Upper lobe of left lung (tissue), 6 donors: ENCODE measurements at regions not wholly inside any gene's neighbourhood (a gene's known extent, or its start where the extent isn't known, plus 50 kb on each side); places are given as distances from the start of the nearest gene placed in this dataset.
A peak's percentile ranks its signal among the peaks of the same experiment; 100 is the strongest.
"Not testable (repeated sequence)": the region's sequence is repeated elsewhere in the genome, so short reads cannot be mapped to it uniquely, and the experiment has no call there.

Experiments used
- ATAC-seq, 2 donors: fragments of 200-7000 bp; cut with Tn5 transposase; one replicate each; pipeline ENCODE4 v1.9.1; 2022; ENCODE audit warnings: mild to moderate bottlenecking in 2 of 2, moderate library complexity in 2 of 2; ENCODE audit not compliant: low FRiP score in 2 of 2
- DNase-seq, 2 donors: peaks; one replicate each; pipeline ENCODE4 v3.0.0-alpha.2; 2019 to 2020
- H3K27ac ChIP-seq, 4 donors: fragments of 200-600 bp; sonication (generic); one replicate each; pipeline ENCODE4 v1.5.1; 2016 to 2019
- H3K27me3 ChIP-seq, 4 donors: fragments of 200-600 bp; sonication (generic); one replicate each; pipeline ENCODE4 v1.5.1; 2017 to 2019
- H3K36me3 ChIP-seq, 4 donors: fragments of 200-600 bp; sonication (generic); one replicate each; pipeline ENCODE4 v1.5.1; 2016 to 2019
- H3K4me1 ChIP-seq, 4 donors: fragments of 200-600 bp; sonication (generic); one replicate each; pipeline ENCODE4 v1.5.1; 2018 to 2019
- H3K4me3 ChIP-seq, 4 donors: fragments of 200-600 bp; sonication (generic); one replicate each; pipeline ENCODE4 v1.5.1; 2017 to 2019; ENCODE audit warnings: mild to moderate bottlenecking in 2 of 4, moderate library complexity in 1 of 4
- H3K9me3 ChIP-seq, 4 donors: fragments of 200-600 bp; sonication (generic); one replicate each; pipeline ENCODE4 v1.5.1; 2018 to 2019
- EP300 ChIP-seq, 4 donors: sonication (generic); formaldehyde crosslinking; IDR thresholded peaks; one replicate each; pipeline ENCODE4 v1.5.1; 2017; ENCODE audit warnings: antibody characterized with exemption in 4 of 4, control low read depth in 2 of 4
- POLR2A ChIP-seq, 4 donors: fragments of 450-650 bp; IDR thresholded peaks; one replicate each; pipeline ENCODE4 v1.5.1; 2016 to 2017; ENCODE audit warnings: antibody characterized with exemption in 4 of 4, mild to moderate bottlenecking in 2 of 4
- POLR2AphosphoS5 ChIP-seq, 2 donors: sonication (generic); formaldehyde crosslinking; IDR thresholded peaks; one replicate each; pipeline ENCODE4 v1.5.1; 2017; ENCODE audit warnings: antibody characterized with exemption in 2 of 2
- WGBS, 2 donors: methylation state at CpG; one replicate each; pipeline ENCODE4 v1.1.5; 2017 to 2018; 5-methylcytosine and 5-hydroxymethylcytosine counted together
- TF ChIP-seq, protein P1 (sequence below), 6 experiments: fragments of 450-650 bp in 4 of 6; fragments of 200-600 bp in 2 of 6; sonication (generic) in 2 of 6; IDR thresholded peaks; one replicate each; pipeline ENCODE4 v1.5.1; 2016 to 2019; ENCODE audit warnings: antibody characterized with exemption in 6 of 6
- donor health status: DM: no; HTN: no; CAD: no; lungs with moderate emphysema.
- donor health status: DM: no; HTN: yes; CAD: no; lungs with severe emphysema.

DNA sequence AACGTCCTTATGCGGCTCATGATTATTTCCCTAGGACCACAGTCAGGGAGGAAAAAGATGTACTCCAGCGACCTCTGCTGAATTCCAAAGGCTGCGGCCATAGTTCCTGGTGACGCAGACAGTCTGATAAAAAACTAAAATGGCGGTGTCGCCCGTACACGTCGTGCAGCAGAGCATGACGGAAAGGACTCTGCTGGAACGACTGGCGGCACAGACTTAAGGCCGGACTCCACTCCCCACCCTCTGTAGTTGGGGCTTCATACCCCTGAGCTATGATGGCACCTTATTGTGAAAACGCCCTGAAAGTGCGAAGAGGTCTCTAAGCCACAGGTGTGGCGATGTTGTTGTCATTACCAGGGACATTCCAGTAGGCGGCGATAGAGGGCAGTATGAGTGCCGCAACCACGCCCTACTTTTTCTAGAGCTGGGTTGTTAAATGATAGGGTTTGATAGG is 90.0 kb upstream of the EDA2R start:
- 3 to 24% methylated on average over 6 to 21 of the region's 21 CpGs for WGBS, 2 donors
- peak in 1 of 2 donors; percentile 41 for DNase-seq

DNA sequence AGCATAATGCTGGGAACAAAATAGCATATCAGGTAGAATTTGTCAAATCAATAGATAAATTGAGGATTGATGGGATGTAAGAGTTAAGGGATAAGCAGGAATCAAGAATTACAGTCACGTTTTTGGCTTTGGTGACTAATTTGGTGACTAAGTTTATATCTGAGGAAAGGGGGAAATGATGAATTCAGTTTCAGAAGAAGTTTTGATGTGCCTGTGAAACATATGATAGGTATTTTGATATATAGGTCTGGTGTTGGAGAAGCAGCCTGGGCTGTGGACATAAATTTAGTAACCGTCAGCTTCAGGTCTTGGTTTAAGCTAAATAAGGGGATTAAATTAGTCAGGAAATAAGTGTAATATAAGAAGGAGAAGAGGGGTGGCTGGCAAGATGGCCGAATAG is 79.0 kb upstream of the EDA2R start:
- H3K4me3 ChIP-seq = no peak overlapping the region
- H3K4me1 ChIP-seq = no peaks in the 10 kb centered on the region
- no peaks in the 10 kb centered on the region for H3K36me3 ChIP-seq
- ATAC-seq (no peak), DNase-seq (no peak)
- H3K9me3 ChIP-seq = no peaks in the 10 kb centered on the region
- no peak overlapping the region for H3K27ac ChIP-seq
- WGBS, 2 donors = 63 to 64% methylated on average over 3 of the region's 3 CpGs
- no peaks in the 10 kb centered on the region for H3K27me3 ChIP-seq
- TF ChIP-seq POLR2AphosphoS5 (IDR thresholded peaks at IDR 0.05) = no peak
- TF ChIP-seq, protein P1, sequence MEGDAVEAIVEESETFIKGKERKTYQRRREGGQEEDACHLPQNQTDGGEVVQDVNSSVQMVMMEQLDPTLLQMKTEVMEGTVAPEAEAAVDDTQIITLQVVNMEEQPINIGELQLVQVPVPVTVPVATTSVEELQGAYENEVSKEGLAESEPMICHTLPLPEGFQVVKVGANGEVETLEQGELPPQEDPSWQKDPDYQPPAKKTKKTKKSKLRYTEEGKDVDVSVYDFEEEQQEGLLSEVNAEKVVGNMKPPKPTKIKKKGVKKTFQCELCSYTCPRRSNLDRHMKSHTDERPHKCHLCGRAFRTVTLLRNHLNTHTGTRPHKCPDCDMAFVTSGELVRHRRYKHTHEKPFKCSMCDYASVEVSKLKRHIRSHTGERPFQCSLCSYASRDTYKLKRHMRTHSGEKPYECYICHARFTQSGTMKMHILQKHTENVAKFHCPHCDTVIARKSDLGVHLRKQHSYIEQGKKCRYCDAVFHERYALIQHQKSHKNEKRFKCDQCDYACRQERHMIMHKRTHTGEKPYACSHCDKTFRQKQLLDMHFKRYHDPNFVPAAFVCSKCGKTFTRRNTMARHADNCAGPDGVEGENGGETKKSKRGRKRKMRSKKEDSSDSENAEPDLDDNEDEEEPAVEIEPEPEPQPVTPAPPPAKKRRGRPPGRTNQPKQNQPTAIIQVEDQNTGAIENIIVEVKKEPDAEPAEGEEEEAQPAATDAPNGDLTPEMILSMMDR (IDR thresholded peaks at IDR 0.05) = no peak
- no peak for TF ChIP-seq EP300 (IDR thresholded peaks at IDR 0.05)
- no peak for TF ChIP-seq POLR2A (IDR thresholded peaks at IDR 0.05)

More for the DNA sequence above, 90.0 kb upstream of the EDA2R start:
- no peaks in the 10 kb centered on the region for H3K27me3 ChIP-seq
- H3K4me3 ChIP-seq = peak overlapping the region in 3 of 4 donors; percentile 25 to 47 (median 46)
- H3K36me3 ChIP-seq = no peaks in the 10 kb centered on the region
- peak overlapping the region in 2 of 4 donors; percentile 48 to 54 for H3K27ac ChIP-seq
- TF ChIP-seq, protein P1 (IDR thresholded peaks at IDR 0.05) = peak; percentile 37 to 71 (median 56)
- TF ChIP-seq EP300 (IDR thresholded peaks at IDR 0.05) = no peak
- no peaks in the 10 kb centered on the region for H3K9me3 ChIP-seq
- no peaks in the 10 kb centered on the region for H3K4me1 ChIP-seq
- ATAC-seq = peak; percentile 82 to 92

DNA sequence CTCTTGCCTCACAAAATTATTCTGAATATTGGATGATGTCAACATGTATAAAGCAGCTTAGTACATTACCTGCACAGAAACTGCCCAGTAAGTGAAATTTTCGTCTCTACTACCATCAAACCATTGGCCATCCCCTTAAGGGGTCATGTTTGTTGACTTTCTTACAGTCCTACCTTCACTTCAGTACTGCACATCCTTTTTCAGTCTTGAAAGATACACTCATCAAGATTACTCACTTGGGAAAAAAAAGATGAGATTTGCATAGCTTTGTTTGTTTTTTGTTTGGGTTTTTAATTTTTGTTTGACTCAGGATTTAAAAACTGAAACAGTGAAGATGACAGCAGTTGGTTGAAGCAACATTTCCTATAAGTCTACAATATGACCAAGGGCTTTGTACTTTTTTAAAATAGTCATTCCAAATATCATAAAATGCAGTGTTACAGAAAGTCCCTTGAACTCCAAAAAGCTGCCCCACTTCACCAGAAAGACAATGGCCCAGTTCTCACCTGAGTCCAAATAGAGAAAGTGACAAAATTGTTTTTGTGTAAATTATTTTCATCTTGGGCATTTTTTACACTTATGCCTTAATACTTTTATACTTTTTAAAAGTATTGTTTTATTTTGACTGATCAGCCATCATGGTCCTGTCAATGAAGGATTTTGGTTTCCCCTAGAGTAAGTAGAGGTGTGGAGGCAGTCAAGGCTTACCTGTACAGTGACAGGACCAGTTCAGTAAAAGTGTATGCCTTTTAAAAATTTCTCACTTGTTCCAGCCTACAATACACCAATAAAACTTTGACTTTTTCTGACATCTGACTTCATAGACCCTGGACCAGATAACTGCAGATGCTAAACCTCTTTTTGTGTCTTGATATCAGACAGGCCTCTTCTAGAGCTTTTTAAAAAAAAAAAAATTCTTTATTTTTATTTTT is 59.7 kb upstream of the EDA2R start:
- DNase-seq (no peak), ATAC-seq (no peak)
- Histone ChIP-seq H3K9me3 (no peaks in the 10 kb centered on the region), H3K27me3 (no peaks in the 10 kb centered on the region), H3K4me1 (no peaks in the 10 kb centered on the region), H3K36me3 (no peaks in the 10 kb centered on the region), H3K4me3 (no peak overlapping the region), H3K27ac (no peak overlapping the region)
- TF ChIP-seq, protein P1 (IDR thresholded peaks at IDR 0.05) = no peak
- TF ChIP-seq EP300 (IDR thresholded peaks at IDR 0.05) = no peak
- TF ChIP-seq POLR2AphosphoS5 (IDR thresholded peaks at IDR 0.05) = no peak
- no peak for TF ChIP-seq POLR2A (IDR thresholded peaks at IDR 0.05)
- WGBS, 2 donors = 17 to 31% methylated on average over 1 of the region's 1 CpG

GRCh38 chrX:66692512-66692911 is 53.6 kb upstream of the EDA2R start:
- not testable (repeated sequence) for H3K4me3 ChIP-seq, H3K27ac ChIP-seq, H3K36me3 ChIP-seq, H3K27me3 ChIP-seq, H3K9me3 ChIP-seq, ATAC-seq, H3K4me1 ChIP-seq
- WGBS, 2 donors = 83 to 100% methylated on average over 1 to 8 of the region's 8 CpGs
- DNase-seq = peak in 1 of 2 donors; percentile 1
